ENCODE measurements at regions not wholly inside any gene's neighbourhood (a gene's known extent, or its start where the extent isn't known, plus 50 kb on each side); places are given as distances from the start of the nearest gene placed in this dataset.

DNA sequence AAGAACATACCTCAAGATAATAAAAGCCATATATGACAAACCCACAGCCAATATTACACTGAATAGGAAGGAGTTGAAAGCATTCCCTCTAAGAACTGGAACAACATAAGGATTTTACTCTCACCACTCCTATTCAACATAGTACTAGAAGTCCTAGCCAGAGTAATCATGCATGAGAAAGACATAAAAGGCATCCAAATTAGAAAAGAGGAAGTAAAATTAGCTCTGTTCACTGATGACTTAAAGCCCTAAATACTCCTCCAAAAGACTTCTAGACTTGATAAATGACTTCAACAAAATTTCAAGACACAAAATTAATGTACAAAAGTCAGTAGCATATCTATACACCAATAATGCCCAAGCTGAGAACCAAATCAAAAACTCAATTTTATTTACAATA is 235.7 kb downstream of the NKX6-1 start:
- no peak overlapping the region for H3K4me2 ChIP-seq (ENCODE audit: low read depth, low read length)
- H4K91ac ChIP-seq (ENCODE audit: insufficient read depth, low read depth, low read length), result no peak overlapping the region
- H2AK9ac ChIP-seq (replicated peaks; ENCODE audit: low read depth, low read length, poor library complexity), result no peak overlapping the region
- no peak overlapping the region for H3K18ac ChIP-seq (ENCODE audit: low read depth, low read length)
- H3K56ac ChIP-seq (ENCODE audit: extremely low read depth, insufficient read depth, low read length), result no peak overlapping the region
- no peaks in the 10 kb centered on the region for H3K79me1 ChIP-seq (ENCODE audit: low read depth in 1 of 2, low read length in 2 of 2)
- no peak overlapping the region for H2AFZ ChIP-seq (replicated peaks; ENCODE audit: low read length, poor library complexity)
- H2BK20ac ChIP-seq (ENCODE audit: low read depth, low read length), result no peak overlapping the region
- no peak overlapping the region for H4K5ac ChIP-seq (ENCODE audit: low read depth, low read length)
- H2AK5ac ChIP-seq (ENCODE audit: low read depth, low read length), result no peak overlapping the region
- dilution Hi-C loops (cut with HindIII; ENCODE audit: low sequenced_read_pairs, unreplicated experiment), result no loop called here
- no peak overlapping the region for H2BK120ac ChIP-seq (ENCODE audit: low read depth, low read length)
- H3K36me3 ChIP-seq (ENCODE audit: control insufficient read depth, insufficient read depth, low read length), result no peaks in the 10 kb centered on the region
- H3K4ac ChIP-seq (ENCODE audit: low read depth, low read length), result no peak overlapping the region
- ChIA-PET CTCF (no interaction called here), POLR2A (ENCODE audit: unreplicated experiment) (no interaction called here)
- no TSS peak for BruUV-seq (replicated peaks)
- no peak overlapping the region for H2BK5ac ChIP-seq (ENCODE audit: low read depth, low read length, poor library complexity, severe bottlenecking)
- intact Hi-C loops (cut with micrococcal nuclease), result no loop called here
- DNase-seq (no peak), ATAC-seq (ENCODE audit: low read depth) (no peak)
- TF ChIP-seq RAD21 (IDR thresholded peaks at IDR 0.05; ENCODE audit: low read length) (no peak), CEBPB (IDR thresholded peaks at IDR 0.05; ENCODE audit: low read depth, low read length) (no peak), SMC3 (IDR thresholded peaks at IDR 0.05; ENCODE audit: low read depth, low read length) (no peak), MAFK (IDR thresholded peaks at IDR 0.05; ENCODE audit: low read depth, low read length) (no peak)
- TF ChIP-seq, protein P1, sequence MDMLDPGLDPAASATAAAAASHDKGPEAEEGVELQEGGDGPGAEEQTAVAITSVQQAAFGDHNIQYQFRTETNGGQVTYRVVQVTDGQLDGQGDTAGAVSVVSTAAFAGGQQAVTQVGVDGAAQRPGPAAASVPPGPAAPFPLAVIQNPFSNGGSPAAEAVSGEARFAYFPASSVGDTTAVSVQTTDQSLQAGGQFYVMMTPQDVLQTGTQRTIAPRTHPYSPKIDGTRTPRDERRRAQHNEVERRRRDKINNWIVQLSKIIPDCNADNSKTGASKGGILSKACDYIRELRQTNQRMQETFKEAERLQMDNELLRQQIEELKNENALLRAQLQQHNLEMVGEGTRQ (IDR thresholded peaks at IDR 0.05; ENCODE audit: low read depth, low read length), result no peak
- TF ChIP-seq, protein P2, sequence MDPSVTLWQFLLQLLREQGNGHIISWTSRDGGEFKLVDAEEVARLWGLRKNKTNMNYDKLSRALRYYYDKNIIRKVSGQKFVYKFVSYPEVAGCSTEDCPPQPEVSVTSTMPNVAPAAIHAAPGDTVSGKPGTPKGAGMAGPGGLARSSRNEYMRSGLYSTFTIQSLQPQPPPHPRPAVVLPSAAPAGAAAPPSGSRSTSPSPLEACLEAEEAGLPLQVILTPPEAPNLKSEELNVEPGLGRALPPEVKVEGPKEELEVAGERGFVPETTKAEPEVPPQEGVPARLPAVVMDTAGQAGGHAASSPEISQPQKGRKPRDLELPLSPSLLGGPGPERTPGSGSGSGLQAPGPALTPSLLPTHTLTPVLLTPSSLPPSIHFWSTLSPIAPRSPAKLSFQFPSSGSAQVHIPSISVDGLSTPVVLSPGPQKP (IDR thresholded peaks at IDR 0.05; ENCODE audit: borderline replicate concordance, low read depth, low read length), result no peak
- H3K4me1 ChIP-seq (ENCODE audit: control insufficient read depth, insufficient read depth, low read length), result no peaks in the 10 kb centered on the region
- H3K9me3 ChIP-seq (ENCODE audit: control insufficient read depth, insufficient read depth, low read length), result no peaks in the 10 kb centered on the region
- no peak overlapping the region for H3K9ac ChIP-seq (ENCODE audit: low read depth, low read length)
- no peak overlapping the region for H4K8ac ChIP-seq (ENCODE audit: low read depth in 2 of 2, low read length in 2 of 2)
- no peak overlapping the region for H3K4me3 ChIP-seq (ENCODE audit: insufficient read depth, low read depth, low read length)
- H3K9me1 ChIP-seq (ENCODE audit: insufficient read depth, low read length), result no peaks in the 10 kb centered on the region
- no peak overlapping the region for H3K23ac ChIP-seq (ENCODE audit: low read depth, low read length)
- H3K14ac ChIP-seq (replicated peaks; ENCODE audit: low read depth, low read length), result no peak overlapping the region
- no peaks in the 10 kb centered on the region for H4K20me1 ChIP-seq (ENCODE audit: insufficient read depth, low read length)
- no peak overlapping the region for H3K27ac ChIP-seq (ENCODE audit: insufficient read depth, low read length)
- no peak overlapping the region for H2BK15ac ChIP-seq (ENCODE audit: low read depth, low read length)
- H3K27me3 ChIP-seq (ENCODE audit: control insufficient read depth, insufficient read depth, low read length), result no peaks in the 10 kb centered on the region
- in situ Hi-C loops (cut with MboI; ENCODE audit: low sequenced_read_pairs), result loop anchor here (10.0 to 25.0 kb wide), 2 partner anchors 489 to 751 kb away; no protein-coding TSS in a partner anchor

Data from IMR-90 (cell line).